ENCODE measurements at regions not wholly inside any gene's neighbourhood (a gene's known extent, or its start where the extent isn't known, plus 50 kb on each side); places are given as distances from the start of the nearest gene placed in this dataset.
A peak's percentile ranks its signal among the peaks of the same experiment; 100 is the strongest.

DNA sequence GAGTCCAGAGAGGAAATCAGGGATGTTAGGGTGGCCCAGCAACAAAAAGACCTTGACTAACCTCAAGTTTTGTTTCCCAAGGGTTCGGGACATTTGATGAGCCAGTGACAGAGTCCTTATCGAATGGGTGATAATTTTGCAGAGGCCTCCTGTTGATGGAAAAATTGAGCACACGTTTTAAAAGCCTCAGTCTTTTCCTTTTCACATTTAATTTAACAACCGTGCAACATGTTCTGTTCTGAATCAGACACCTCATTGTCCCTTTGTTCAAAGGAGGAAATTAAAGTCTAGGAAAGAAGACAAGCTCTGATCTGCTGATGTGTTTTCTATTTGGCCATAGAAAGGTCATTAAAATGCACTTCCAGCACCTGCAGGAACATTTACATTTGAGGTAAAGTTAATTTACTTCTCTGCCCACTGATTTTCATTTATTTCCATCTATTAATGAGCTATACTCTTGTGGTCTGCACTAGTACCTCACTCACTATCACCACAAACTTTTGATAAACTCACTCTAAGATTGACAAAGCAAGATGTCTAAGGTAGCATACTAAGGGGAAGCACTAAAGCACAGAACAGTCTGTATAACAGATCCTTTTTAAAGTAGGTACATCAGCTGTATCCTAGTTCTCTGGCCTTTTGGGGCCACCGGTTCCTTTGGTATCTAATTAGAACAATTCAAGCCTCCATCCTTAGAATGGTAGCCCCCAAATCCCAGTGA is 147.0 kb downstream of the RPAP3 start:
- DNase-seq, result no peak

DNA sequence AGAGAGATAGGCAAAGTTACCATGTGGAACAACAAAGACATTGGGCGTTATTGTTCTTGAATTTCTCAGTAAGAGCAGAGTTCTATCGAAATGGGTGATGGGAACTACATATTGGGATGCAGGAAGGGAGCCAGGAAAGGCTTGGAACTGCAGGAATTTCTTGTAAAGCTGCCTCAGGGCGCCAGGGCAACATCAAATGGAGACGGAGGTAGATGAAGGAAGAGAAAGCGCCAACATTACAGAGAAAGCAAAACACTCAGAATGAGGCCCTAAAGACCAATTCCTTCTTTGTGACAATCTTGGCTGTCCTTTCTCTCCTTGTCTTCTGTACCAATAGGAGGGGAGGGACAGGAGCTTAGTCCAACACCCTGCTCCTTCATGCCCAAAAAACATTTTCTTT is 148.4 kb downstream of the RPAP3 start:
- no peak for DNase-seq

DNA sequence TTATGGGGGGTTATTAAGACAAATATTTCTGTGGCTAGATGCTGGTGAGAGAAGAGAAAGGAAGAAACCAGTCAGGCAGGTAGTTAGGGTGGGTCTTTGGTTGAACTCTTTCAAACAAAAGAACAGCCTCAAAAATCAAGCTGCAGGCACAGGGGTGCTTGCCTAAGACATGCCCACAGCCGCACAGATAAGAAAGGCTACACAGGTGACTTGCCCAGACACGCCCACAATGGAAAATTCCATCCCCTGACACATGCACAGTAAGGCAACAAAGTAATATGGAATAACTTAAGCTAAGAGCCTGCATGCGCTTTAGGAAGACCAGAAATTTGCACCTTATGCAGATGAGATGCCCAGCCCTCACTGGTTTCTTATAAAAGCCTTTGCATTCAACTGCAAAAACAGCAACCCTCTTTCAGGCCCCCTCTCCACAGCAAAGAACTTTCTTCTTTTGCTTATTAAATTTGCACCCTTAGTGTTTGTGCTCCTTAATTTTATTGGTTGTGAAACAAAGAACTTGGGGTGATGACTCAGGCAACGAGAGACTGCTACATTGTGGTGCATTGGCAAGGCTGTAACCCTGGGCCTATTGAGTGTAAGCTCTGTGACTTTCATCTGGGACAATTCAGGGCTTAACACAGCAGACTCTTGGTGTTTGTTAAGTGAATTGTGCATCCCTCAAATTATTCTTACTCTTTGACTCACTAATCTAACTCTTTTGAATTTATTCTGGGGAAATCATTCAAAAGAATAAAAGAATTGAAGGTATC is 149.4 kb downstream of the RPAP3 start:
- no peak for DNase-seq

DNA sequence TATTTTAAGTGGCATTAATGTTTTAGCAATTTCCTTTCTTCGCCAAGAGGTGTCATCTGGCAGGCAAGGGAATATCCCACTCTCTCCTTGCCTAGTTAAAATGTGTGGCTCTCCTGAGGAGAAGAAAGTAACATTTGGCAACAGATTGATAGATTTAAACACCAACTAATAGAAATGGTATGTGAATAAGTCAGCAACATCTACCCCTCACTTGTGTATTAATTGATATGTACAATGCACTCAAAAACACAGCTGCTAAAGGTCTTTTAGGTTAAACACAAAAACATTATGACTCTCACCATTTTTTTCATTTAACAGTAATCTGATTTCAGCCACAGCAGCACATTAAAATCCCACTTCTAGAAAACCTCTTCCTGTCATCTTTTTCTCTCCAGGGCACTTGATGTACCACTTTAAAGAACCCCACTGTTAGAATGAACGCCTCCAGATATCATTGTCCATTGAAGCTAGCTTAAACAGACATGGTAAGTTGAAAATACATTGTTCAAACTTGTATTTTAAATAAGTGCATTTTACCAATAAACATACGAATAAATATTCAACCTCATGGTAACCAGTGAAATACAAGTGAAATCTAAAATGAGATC is 151.7 kb downstream of the RPAP3 start:
- peak; percentile 30 for DNase-seq

DNA sequence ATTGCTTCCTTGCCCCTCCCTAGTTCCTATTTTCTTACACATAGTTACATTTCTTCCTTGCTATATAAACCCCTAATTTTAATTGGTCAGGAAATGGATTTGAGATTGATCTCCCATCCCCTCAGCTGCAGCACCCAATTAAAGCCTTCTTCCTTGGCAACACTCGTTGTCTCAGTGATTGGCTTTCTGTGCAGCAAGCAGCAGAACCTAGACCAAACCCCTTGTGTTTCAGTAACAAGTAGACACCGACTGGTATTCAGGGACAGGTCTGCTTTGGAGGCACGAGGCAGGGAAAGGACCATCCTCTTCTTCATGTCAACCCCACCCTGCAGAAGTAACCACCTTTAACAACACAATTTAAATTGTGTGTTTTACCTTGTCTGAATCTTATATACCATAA is 152.6 kb downstream of the RPAP3 start:
- DNase-seq, result no peak

DNA sequence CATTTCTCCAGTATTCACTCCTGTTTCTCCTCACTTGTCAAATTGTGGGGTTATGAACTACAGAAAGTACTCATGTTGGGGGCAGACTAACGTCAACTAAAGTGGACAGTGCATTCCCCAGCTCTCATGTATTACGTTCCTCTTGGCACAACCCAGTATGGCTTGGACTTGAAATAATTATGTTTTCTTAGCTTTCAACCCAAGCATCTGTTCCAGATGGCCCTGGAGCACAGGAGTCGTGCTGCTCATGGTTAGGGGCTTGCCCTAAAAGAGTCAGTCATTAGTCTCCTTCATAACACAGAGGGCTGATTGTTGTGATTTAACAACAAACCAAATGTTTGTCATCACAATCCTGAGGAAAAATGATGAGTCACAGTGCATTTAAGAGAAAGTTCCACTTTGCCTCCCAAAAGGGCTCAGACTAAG is 154.4 kb downstream of the RPAP3 start:
- DNase-seq, result no peak

DNA sequence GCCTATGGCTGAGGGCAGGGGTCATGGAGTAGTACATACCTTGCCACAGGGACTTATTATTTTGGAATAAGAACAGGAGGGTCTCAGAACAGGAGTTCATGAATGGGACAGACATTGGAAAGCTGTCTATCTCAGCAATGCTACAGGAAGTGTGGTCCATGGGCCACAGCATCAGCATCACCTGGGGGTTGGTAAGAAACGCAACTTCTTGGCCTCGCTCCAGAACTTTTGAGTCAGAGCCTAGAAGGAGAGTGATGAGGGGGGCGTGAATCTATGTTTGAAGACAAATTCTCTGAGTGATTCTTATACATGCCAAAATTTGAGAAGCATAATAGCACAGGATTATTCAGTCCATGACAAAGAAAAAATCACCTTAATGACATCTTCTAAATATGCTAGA is 156.6 kb downstream of the RPAP3 start:
- DNase-seq, result peak; percentile 18

DNA sequence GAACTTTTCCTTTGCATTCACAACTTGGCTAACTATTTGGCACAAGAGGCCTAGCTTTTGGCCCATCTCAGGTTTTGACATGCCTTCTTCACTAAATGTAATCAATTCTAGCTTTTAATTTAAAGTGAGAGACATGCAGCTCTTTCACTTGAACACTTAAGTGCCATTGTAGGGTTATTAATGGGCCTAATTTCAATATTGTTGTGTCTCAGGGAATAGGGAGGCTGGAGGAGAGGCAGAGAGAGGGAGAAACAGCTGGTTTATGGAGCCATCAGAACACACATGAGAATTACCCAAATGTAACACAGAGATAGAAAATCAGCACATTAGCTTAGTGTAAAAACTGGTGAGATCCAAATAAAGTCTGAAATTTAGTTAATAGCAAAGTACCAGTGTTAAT is 157.4 kb downstream of the RPAP3 start:
- no peak for DNase-seq

DNA sequence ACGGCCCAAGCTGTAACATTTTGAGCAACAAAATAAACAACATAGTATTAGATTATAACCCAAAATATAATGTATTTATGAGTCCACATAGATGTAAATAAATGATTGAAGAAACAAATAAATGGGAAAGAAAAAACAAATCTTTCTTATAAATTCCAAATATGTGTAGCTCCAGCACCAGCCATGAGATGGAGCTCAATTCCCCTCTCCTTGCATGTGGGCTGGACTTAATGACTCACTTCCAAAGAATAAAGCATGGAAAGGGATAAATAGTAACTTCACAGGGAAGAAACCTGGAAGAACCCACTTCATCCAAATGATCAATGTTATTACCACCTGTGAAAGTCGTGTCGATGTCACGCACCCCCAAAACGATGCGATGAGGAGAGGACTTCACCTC is 158.8 kb downstream of the RPAP3 start:
- DNase-seq, result peak; percentile 49

DNA sequence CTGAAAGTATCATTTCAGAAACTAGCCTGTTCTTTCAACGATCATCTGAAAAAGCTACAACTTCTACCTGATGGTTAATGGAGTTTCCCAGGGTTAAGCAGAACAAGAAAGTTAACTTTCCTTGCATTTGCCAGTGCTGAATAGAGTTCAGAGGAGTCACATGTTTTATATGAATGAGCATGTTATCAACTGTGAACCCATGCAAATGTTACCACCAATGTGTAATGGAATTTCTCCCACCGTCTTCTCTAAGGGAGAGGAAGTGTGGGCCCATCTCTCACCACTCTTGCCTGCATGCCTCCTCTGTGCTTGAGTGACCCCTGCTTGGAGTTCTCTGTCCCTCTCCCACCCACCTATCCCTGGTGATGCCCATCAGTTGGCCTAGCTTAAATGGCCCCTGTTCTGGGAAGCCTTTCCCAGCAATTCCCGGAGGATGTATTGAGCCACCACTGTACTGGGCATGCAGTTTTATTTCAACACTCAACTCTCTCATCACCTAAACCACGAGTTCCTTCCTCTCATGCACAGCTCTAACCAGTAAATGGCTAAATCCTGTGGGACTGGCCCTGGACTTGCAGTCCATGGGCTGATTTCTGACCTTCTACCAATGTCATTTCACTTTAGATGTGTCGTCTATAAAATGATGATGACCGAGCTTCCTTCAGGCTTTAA is 159.8 kb downstream of the RPAP3 start:
- DNase-seq, result no peak

DNA sequence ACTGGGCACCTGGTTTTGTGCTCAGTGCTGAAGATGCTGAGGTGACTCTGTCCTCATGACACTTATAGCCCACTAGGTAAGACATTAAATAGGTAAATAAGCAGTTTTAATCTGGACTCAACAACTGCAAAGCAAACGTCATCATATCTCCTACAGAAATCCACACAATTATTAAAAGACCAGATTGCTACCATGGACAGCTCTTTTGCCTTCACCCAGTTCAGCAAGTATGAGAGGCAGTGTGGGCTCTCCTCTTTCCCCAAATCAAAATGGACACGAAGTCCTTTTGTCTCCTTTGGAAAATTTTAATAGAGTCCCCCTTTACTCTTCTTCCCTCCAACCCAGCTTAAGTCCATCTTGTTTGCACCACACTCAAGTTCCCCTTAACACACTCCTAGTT is 171.1 kb downstream of the RPAP3 start:
- peak; percentile 26 for DNase-seq

DNA sequence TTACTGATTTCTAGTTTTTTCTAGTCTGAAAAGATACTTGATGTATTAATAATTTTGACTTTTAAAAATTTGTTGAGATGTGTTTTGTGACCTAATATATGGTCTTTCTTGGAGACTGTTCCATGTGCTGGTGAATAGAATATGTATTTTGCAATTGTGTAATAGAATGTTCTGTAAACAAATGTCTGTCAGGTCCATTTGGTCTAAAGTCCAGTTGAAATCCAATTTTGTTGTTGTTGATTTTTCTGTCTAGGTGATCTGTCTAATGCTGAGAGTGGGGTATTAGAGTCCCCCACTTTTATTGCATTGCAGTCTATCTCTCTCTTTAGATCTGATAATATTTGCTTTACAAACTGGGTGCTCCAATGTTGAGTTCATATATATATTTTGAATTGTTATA is 175.8 kb downstream of the RPAP3 start:
- no peak for DNase-seq

DNA sequence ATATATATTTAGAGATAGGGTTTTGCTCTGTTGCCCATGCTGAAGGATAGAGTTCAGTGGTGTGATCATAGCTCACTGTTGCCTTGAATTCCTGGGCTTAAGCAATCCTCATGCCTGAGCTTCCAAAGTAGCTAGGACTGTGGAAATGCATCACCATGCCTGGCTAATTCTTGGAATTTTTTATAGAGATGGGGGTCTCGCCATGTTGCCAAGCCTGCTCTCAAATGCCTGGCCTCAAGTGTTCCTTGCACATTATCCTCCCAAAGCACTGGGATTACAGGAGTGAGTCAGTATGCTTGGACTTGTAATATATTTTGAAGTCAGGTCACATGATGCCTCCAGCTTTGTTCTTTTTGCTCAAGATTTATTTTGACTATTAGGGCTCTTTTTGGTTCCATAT is 178.0 kb downstream of the RPAP3 start:
- peak; percentile 60 for DNase-seq

DNA sequence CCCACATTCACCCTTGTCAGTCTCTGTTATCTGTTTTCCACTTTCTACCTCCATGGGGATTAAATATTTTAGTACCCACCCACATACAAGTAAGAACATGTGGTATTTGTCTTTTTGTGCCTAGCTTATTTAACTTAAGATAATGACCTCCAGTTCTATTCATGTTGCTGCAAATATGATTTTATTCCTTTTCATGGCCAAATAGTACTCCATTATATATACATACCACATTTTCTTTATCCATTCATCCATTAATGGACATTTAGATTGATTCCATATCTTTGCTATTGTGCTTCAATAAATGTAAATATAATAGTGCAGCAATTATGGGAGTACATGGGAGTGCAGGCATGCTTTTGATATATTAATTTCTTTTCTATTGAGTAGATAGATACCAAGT is 185.8 kb downstream of the RPAP3 start:
- DNase-seq, result no peak

DNA sequence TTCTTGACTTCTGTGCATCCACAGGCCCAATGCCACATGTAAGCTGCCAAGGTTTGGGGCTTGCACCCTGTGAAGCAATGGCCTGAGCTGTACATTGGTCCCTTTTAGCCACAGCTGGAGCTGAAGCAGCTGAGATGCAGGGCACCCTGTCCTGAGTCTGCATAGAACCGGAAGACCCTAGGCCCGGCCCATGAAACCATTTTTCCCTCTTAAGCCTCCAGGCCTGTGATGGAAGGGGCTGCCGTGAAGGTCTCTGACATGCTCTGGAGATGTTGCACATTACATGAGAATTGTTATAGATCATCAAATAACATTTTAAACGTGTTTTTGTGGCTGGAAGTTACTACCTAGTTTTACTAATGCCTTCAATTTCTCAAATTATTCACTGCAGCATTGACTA is 188.7 kb downstream of the RPAP3 start:
- no peak for DNase-seq

DNA sequence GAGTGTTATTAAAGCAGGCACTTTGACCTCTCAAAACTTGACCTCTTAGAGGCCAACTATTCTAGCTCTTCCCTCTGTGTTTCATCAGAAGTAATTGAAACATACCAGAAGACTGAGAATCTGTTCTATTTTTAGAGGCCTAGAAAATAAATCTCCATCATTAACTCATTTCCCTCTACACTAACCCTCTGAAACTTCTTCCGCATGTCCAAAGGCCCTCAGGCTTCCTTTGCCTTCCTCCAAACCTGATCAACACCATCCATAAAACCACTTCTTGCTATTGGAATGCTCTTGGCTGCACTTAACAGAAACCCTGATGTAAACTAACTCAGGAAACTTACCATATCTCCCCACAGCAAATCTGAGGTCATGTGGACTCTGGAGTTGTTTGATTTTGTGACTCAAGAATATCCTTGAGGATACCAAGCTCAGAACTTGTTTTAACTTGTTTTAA is 196.4 kb downstream of the RPAP3 start:
- DNase-seq, result peak; percentile 81

DNA sequence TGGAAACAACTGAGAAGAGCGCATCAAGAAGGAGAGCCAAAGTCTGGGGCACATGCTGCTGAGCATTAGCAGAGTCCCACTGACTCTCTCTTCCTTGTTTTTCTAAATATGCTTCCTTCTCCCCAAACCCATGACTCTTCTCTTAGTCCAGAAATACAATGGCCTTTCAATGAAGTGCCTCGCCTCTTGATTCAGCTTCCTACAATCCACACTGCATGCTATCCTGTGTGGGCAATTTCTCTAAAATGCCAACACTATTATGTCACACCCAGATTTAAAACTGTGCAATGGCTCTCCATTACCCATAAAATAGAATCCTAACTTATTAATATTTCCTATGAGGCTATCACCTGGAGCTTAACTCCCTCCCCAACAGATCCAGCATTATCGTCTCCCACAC is 198.6 kb downstream of the RPAP3 start:
- peak; percentile 17 for DNase-seq

DNA sequence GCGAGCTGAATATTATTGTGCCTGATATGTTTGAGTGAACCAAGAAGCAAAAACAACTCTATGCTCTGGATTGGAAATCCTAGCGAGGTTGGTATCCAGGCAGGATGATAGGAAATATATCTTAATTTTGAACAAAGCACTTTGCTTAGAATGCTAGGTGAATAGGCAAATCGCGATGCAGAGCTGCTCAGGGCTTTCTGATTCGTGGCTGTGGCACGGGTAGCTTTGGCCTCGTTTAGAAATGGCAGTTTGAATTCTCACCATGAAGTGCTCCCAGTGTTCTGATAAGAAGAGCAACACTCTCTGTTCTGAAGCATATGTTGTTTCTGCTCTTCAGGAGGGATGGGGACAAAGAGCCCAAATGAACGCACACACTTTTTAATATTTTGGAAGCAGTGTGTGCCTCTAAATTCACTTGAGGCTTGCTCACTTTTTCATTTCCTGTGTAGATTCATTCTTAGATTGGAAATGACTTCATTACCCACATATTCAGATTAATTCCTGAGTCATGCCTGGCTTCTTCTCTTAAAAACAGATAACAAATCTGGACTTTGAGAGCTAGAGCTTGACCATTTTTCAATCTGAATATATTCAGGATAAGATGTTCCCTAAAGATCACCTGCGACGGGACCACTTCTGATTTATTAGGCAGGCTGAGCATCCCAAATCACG is 200.9 kb downstream of the RPAP3 start:
- DNase-seq, result peak; percentile 79

DNA sequence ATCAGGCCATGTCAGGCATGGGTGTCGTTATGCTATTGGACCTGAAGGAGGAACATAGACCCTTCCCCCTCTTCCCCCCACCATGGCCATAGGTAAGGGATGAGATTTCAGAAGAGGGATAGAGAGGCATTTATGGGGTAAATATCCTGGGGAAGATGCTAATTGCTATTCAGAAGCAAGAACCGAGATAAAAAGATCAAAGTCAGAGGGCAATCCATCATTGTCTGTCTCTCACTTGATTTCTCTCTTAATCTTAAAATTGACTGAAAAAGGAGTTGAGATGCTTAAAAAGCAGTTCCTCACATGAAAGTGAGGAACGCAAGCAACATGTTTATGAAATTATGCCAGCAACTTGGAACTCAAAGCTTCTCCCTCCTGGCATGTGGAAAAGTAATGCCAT is 212.0 kb downstream of the RPAP3 start:
- DNase-seq, result no peak

DNA sequence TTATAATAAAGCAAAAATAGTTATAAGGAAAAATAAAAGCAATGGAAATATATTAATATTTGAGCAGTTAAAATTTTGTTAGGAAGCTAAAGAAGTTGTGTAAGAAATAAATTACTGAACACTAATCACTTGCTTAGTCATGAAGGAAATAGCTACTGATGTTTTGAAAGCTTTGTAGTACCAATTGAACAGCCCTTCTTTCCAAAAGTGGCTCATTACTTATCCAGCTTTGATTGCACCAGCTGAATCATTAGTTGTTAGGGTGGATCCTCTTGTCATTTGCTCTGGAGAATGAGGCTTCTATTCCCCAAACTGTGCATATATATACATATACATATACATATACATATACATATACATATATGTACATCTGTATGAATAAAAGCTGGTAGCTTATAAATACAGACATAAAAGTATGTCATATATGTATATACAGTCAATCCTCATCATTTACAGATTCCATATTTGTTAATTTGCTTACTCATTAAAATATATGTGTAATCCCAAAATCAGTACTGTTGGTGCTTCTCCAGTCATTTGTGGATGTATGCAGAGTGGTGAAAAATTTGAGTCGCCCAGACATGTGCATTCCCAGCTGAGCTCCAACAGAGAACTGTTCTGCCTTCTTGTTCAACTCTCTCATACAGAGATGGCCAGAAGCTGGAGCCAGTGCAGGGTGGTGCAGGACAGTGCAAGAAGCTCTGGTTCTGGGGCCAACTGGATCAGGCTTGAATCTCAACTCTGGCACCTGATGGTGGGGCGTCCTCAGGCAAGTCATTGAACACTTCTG is 214.1 kb downstream of the RPAP3 start:
- no peak for DNase-seq

DNA sequence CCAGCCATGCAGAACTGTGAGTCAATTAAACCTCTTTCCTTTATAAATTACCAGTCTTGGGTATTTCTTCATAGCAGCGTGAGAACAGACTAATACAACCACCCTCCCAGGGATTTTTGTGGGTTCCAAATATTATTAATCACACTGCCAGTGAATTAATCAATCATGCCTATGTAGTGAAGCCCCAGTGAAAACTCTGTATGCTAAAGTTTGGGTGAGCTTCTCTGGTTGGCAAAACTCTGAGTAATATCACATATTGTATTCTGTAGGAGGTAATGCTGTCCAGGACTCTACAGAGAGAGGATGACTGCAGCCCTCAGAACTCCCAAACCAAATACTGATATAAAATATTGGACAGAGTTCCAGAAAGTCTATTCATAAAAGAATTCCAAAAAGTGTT is 216.9 kb downstream of the RPAP3 start:
- DNase-seq, result no peak

DNA sequence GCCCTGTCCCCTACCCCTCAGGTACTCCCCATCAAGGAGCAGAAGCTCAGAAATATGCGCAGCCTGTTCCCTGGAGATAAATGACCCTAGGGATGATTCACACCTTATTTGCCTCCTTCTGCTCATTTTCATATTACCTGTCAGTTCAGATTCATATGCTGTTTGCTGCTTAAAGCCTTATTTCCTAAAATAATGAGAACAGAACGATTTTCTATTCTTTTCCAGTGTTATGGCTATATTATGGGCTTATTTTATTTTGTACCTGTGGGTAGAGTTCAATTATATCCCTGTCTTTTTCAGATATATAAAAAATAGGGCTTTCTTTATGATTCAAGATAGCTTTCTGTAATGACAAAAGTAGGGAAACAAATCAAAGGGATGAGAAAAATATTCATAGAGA is 224.8 kb downstream of the RPAP3 start:
- DNase-seq, result no peak

All from fibroblast of skin of right biceps (primary cell).